GM12873 (cell line): ENCODE measurements at regions not wholly inside any gene's neighbourhood (a gene's known extent, or its start where the extent isn't known, plus 50 kb on each side); places are given as distances from the start of the nearest gene placed in this dataset.
A peak's percentile ranks its signal among the peaks of the same experiment; 100 is the strongest.

Source experiments
- TF ChIP-seq, protein P1 (sequence below): IDR thresholded peaks from 2 replicates; pipeline ENCODE4 v1.5.1; 2012; ENCODE audit warnings: low read depth, mild to moderate bottlenecking, moderate library complexity, low read length, control low read depth; ENCODE audit not compliant: insufficient read depth; ENCODE audit errors: missing control alignments

DNA sequence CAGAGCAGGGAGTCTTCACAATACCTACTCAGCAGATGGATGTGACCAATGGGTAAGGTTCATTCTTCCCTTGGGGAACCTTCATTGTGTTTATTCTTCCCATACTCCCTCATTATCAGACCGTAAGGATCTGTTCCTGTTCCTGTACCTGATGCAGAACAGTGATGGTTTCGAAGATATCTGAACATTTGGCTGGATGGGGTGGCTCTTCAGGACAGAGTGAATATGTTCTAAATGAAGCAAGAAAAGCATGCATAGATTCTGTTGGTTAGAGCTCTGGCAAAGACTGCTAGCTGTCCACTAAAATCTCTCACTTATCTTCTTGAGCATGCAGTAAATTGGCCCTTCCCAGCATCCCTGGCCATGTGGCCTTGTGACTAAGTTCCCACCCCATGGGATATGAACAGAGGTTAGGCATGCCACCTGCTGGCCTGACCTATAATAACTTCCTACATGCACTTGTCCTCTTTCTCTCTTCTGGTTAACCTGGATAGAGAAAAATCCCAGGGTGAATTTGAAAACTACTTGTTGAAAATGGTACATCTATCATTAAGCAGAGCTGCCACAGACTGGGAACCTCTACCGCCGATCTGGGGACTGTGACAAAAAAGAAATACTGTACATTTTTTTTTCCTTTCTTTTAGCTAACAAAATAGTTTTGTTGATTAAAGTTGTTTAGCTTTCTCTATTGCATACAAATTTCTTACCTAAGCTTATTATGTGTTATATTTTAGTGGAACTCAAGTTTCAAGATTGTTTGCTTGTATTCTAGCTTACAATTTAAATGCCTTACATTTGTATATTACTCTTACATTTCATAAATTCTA lies 60.0 kb upstream of the BANK1 start:
- TF ChIP-seq, protein P1, sequence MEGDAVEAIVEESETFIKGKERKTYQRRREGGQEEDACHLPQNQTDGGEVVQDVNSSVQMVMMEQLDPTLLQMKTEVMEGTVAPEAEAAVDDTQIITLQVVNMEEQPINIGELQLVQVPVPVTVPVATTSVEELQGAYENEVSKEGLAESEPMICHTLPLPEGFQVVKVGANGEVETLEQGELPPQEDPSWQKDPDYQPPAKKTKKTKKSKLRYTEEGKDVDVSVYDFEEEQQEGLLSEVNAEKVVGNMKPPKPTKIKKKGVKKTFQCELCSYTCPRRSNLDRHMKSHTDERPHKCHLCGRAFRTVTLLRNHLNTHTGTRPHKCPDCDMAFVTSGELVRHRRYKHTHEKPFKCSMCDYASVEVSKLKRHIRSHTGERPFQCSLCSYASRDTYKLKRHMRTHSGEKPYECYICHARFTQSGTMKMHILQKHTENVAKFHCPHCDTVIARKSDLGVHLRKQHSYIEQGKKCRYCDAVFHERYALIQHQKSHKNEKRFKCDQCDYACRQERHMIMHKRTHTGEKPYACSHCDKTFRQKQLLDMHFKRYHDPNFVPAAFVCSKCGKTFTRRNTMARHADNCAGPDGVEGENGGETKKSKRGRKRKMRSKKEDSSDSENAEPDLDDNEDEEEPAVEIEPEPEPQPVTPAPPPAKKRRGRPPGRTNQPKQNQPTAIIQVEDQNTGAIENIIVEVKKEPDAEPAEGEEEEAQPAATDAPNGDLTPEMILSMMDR = peak; percentile 71

DNA sequence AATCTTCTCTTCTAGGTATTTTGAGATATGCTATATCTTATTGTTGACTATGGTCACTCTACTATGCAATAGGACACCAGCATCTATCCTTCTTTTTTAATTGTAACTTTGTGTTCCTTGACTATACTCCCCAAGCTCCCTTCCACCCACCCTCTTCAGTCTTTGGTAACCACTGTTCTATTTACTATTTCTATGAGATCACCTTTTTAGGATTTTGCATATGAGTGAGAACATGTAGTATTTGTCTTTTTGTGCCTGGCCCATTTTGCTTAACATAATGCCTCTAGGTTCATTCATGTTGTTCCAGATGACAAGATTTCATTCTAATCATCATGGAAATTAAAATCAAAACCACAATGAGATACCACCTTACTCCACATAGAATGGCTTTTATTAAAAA lies 63.3 kb upstream of the BANK1 start:
- TF ChIP-seq, protein P1 = no peak

DNA sequence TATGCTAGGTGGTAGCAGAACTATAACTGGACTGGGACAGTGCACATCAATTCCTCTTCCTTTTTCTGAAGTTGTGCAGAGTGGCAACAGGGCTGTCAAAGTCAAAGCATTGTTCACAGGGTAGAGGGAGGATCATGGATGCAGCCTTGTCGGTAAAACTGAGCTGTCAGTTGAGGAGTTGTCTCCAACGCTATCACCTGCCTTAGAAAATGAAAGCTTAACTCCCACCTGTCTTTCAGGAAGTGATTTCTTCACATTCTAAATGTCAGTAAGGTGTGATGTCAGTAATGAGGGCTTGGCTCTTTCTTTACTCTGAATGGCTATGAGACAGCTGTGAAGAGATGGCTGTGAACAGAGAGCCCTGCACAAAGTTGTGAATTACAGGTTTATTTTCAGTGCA lies 66.4 kb upstream of the BANK1 start:
- TF ChIP-seq, protein P1 = no peak

DNA sequence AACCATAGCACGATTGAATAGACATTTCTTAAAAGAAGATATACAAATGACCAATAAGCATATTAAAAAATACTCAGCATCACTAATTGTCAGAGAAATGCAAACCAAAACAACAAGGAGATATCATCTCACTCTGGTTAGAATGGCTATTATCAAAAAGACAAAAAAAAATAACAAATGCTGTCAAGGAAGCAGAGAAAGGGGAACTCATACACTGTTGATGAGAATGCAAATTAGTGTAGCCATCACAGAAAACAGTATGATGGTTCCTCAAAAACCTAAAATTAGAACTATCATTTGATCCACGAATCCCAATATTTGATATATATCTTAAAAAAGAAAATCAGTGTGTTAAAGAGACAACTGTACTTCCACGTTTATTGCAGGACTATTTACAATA lies 71.7 kb upstream of the BANK1 start:
- TF ChIP-seq, protein P1 = no peak

DNA sequence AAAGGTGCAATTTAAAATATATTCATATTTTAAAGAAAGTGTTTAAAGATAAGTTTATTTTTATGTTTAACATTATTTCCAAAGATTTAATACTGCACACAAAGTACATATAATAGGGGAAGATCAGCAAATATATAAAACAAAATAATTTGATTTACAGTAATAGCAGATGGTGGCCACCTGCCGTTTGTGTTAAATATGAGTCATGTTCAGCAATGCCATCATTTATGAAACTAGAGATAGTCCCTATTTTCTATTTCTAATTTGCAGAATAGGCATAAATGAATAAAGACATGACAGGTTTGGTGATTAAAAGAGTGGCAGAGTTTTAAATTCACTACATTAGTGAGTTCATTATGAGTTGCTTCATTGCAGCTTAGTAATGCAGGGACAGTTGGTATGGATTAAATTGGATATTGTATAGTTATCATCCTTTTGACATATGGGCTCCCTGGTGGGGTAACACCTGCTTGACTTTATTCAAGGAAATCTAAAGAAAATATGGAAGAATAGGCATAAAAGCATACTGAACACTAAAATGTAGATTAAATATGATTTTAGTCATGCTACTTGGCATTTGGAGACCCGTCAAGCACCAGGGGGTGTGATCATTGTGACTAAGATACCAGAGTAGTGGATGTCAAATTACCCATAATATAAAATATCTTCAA lies 78.8 kb upstream of the BANK1 start:
- TF ChIP-seq, protein P1 = no peak

DNA sequence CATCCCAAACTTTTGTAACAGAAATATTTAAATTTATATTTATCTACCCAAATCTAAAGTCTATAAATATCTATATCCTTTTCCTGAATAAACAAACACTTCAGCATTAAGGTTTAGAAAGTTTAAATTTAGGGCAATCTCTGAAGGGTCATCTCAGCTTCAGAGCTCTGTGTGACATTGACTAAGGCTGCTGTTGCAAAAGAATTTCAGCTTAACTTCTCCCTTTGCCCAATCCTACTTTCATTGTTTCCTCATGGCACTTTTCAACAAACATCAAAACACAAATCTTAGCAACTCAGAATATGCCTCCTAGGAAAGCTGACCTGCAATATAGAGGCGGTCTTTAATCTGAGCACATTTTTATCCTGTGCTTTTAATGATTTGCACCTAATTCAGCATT lies 79.7 kb upstream of the BANK1 start:
- TF ChIP-seq, protein P1 = no peak

DNA sequence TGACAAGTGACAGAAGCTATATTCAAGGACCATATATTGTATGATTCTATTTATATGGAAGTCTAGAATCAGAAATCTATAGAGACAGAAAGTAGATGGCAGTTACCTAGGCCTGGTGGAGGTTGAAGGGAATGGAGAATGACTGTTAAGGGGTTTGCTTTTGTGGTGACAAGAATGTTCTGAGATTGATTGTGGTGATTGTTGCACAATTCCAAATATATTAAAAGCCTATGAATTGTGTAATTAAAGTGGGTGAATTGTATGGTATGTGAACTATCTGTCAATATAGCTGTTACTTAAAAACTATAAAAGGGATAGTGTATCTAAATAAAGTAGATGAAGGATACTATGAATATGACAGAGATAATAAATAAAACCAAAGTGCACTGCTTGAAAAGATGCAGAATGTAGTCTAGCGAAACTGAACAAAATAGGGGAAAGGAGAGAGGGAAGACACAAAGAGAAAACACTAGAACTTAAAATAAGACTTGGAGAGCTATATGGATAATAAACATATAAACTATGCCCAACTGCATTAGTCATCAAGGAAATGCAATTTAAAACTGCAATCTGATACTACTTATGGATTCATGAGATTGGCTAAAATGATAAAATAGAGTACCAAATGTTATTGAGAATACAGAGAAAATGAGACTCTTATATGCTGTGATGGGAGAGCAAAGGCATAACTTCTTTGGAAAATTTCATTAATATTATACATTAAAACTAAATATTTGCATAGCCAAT lies 82.1 kb upstream of the BANK1 start:
- TF ChIP-seq, protein P1 = no peak
